ENCODE measurements at regions not wholly inside any gene's neighbourhood (a gene's known extent, or its start where the extent isn't known, plus 50 kb on each side); places are given as distances from the start of the nearest gene placed in this dataset.

DNA sequence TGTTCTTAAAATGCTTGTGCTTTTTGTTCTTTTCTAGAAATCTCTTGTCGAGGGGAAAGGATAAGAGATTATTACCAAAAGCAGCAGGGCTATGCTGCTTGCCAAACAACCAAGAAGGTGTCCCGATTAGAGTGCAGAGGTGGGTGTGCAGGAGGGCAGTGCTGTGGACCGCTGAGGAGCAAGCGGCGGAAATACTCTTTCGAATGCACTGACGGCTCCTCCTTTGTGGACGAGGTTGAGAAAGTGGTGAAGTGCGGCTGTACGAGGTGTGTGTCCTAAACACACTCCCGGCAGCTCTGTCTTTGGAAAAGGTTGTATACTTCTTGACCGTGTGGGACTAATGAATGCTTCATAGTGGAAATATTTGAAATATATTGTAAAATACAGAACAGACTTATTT lies 81.5 kb upstream of the PACRGL start:
- WGBS, 2 donors = 72 to 80% methylated on average over 12 of the region's 12 CpGs
- TF ChIP-seq, protein P1, sequence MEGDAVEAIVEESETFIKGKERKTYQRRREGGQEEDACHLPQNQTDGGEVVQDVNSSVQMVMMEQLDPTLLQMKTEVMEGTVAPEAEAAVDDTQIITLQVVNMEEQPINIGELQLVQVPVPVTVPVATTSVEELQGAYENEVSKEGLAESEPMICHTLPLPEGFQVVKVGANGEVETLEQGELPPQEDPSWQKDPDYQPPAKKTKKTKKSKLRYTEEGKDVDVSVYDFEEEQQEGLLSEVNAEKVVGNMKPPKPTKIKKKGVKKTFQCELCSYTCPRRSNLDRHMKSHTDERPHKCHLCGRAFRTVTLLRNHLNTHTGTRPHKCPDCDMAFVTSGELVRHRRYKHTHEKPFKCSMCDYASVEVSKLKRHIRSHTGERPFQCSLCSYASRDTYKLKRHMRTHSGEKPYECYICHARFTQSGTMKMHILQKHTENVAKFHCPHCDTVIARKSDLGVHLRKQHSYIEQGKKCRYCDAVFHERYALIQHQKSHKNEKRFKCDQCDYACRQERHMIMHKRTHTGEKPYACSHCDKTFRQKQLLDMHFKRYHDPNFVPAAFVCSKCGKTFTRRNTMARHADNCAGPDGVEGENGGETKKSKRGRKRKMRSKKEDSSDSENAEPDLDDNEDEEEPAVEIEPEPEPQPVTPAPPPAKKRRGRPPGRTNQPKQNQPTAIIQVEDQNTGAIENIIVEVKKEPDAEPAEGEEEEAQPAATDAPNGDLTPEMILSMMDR (IDR thresholded peaks at IDR 0.05) = no peak
- no peak for TF ChIP-seq POLR2A (IDR thresholded peaks at IDR 0.05)
- Histone ChIP-seq H3K36me3 (replicated peaks in 1 of 2; ENCODE audit: insufficient read depth in 1 of 2, low read depth in 2 of 2) (no peaks in the 10 kb centered on the region), H3K27ac (no peak overlapping the region), H3K4me1 (no peaks in the 10 kb centered on the region), H3K4me3 (no peak overlapping the region), H3K9me3 (no peaks in the 10 kb centered on the region), H3K27me3 (no peaks in the 10 kb centered on the region)
- DNase-seq = no peak
- no peak for ATAC-seq
- intact Hi-C loops (cut with DNase I) = no loop called here

DNA sequence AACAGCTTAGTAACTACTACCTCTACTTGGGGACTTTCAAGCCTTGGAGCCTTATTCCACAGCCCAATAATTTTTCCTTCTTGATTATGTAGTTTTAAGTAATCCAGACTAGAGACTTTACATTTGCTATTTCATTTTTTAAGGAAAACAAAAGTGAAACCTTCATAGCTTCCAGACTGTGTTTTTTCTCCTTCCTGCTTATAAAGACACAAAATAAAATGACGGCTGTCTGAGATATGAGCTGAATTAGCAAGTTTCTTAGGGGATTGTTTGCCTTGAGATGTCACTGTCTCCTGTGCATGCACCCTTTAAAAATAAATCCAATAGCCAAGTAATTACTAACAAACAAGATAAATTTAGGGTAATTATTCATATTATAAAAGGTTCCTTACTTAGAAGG lies 78.8 kb upstream of the PACRGL start:
- DNase-seq (no peak), ATAC-seq (no peak)
- Histone ChIP-seq H3K27me3 (no peaks in the 10 kb centered on the region), H3K4me1 (no peaks in the 10 kb centered on the region), H3K9me3 (no peaks in the 10 kb centered on the region), H3K36me3 (replicated peaks in 1 of 2; ENCODE audit: insufficient read depth in 1 of 2, low read depth in 2 of 2) (no peaks in the 10 kb centered on the region), H3K4me3 (no peak overlapping the region), H3K27ac (no peak overlapping the region)
- TF ChIP-seq POLR2A (IDR thresholded peaks at IDR 0.05) = no peak
- TF ChIP-seq, protein P1 (IDR thresholded peaks at IDR 0.05) = no peak
- WGBS, 2 donors = 70 to 79% methylated on average over 1 of the region's 1 CpG
- intact Hi-C loops (cut with DNase I) = no loop called here

DNA sequence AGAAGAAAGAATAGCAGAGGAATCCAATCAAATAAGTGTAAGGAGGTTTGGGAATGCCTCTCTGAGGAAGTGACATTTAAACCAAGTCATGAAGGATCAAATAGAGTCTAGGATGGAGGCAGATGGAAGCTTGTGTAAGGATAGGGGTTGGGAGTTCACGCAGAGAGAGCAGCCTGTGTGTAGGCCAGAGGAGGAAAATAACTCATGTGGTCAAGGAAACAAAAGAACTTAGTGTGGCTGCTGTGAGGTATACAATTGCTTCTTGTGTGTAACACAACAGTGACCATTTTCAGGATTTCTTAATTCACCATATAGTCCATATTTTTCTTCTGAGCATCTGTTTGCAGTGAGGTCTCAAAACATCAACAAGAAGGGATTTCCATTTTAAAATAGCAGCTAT lies 77.6 kb upstream of the PACRGL start:
- H3K4me1 ChIP-seq = no peaks in the 10 kb centered on the region
- H3K36me3 ChIP-seq (replicated peaks in 1 of 2; ENCODE audit: insufficient read depth in 1 of 2, low read depth in 2 of 2) = no peaks in the 10 kb centered on the region
- no peaks in the 10 kb centered on the region for H3K27me3 ChIP-seq
- no peak overlapping the region for H3K4me3 ChIP-seq
- intact Hi-C loops (cut with DNase I) = no loop called here
- no peaks in the 10 kb centered on the region for H3K9me3 ChIP-seq
- 88 to 91% methylated on average over 1 of the region's 1 CpG for WGBS, 2 donors
- ATAC-seq (no peak), DNase-seq (no peak)
- no peak for TF ChIP-seq POLR2A (IDR thresholded peaks at IDR 0.05)
- TF ChIP-seq, protein P1 (IDR thresholded peaks at IDR 0.05) = no peak
- H3K27ac ChIP-seq = no peak overlapping the region

DNA sequence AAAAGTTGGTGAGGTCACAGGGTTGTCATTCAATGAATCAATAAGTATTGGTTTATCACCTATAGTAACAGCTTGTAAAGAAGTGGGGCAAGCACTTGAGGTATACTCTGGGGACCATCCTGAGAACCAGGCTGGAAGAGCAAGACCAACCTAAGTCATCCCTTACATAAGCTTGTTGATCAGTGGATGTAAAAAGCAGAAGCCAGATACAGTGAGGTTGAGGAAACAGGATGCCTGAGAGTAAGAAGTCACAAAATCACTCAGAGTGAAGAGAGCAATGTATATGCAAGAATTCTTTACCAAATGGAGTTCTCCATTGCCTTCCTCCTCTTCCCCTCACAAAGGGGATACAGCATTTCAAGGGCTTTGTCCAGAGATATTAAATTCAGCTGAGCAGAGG lies 76.3 kb upstream of the PACRGL start:
- ATAC-seq = no peak

GRCh38 chr4:20624793-20625374 lies 75.4 kb upstream of the PACRGL start:
- no peaks in the 10 kb centered on the region for H3K36me3 ChIP-seq (replicated peaks in 1 of 2; ENCODE audit: insufficient read depth in 1 of 2, low read depth in 2 of 2)
- H3K27ac ChIP-seq = no peak overlapping the region
- H3K9me3 ChIP-seq = no peaks in the 10 kb centered on the region
- H3K4me3 ChIP-seq = no peak overlapping the region
- no peaks in the 10 kb centered on the region for H3K27me3 ChIP-seq
- TF ChIP-seq, protein P1 (IDR thresholded peaks at IDR 0.05) = no peak
- no peak for TF ChIP-seq POLR2A (IDR thresholded peaks at IDR 0.05)
- WGBS, 2 donors = 17 to 18% methylated on average over 3 of the region's 3 CpGs
- ATAC-seq (no peak), DNase-seq (no peak)
- no peaks in the 10 kb centered on the region for H3K4me1 ChIP-seq
- intact Hi-C loops (cut with DNase I) = no loop called here

More for the DNA sequence above, 76.3 kb upstream of the PACRGL start:
- no peak overlapping the region for H3K4me3 ChIP-seq
- H3K4me1 ChIP-seq = no peaks in the 10 kb centered on the region
- H3K9me3 ChIP-seq = no peaks in the 10 kb centered on the region
- intact Hi-C loops (cut with DNase I) = no loop called here
- DNase-seq = no peak
- no peak for TF ChIP-seq POLR2A (IDR thresholded peaks at IDR 0.05)
- TF ChIP-seq, protein P1 (IDR thresholded peaks at IDR 0.05) = no peak
- H3K36me3 ChIP-seq (replicated peaks in 1 of 2; ENCODE audit: insufficient read depth in 1 of 2, low read depth in 2 of 2) = no peaks in the 10 kb centered on the region
- H3K27ac ChIP-seq = no peak overlapping the region
- no peaks in the 10 kb centered on the region for H3K27me3 ChIP-seq
